Panc1 (cell line): ENCODE measurements at regions not wholly inside any gene's neighbourhood (a gene's known extent, or its start where the extent isn't known, plus 50 kb on each side); places are given as distances from the start of the nearest gene placed in this dataset.

ENCODE experiments used
- ATAC-seq: fragments of 200-7000 bp; cut with Tn5 transposase; 2 replicates; pipeline ENCODE4 v1.9.1; 2020; ENCODE audit warnings: mild to moderate bottlenecking, moderate library complexity
- BruUV-seq: library from RNA; stranded (reverse); fragments of 400-500 nt; replicated peaks from 2 replicates; lab custom pipeline; 2021; lab: Mats Ljungman, UMichigan
- CTCF ChIA-PET: fragments of 300-600 bp; sonication (Branson Sonifier 250); formaldehyde crosslinking; loops from one replicate; lab custom pipeline; 2022; ENCODE audit warnings: antibody characterized with exemption; lab: Charles Lee
- POLR2A ChIA-PET: fragments of 300-600 bp; sonication (Branson Sonifier 250); formaldehyde crosslinking; loops from one replicate; lab custom pipeline; 2022; ENCODE audit warnings: antibody characterized with exemption; lab: Charles Lee
- DNase-seq: peaks from one replicate; pipeline ENCODE4 v3.0.0-alpha.2; 2010; ENCODE audit warnings: low read depth, low spot score
- H3K27ac ChIP-seq: 2 replicates; pipeline ENCODE4 v1.5.1; 2011; ENCODE audit warnings: mild to moderate bottlenecking, low read length, inconsistent platforms
- H3K27me3 ChIP-seq: fragments of 200-500 bp; sonication (Bioruptor generic); 2 replicates; pipeline ENCODE4 v1.6.0; 2014; ENCODE audit warnings: low read length, inconsistent platforms; ENCODE audit not compliant: control insufficient read depth, insufficient read depth
- H3K36me3 ChIP-seq: fragments of 200-500 bp; sonication (Bioruptor generic); 2 replicates; pipeline ENCODE4 v1.5.1; 2014; ENCODE audit warnings: inconsistent platforms, mild to moderate bottlenecking, low read length, moderate library complexity; ENCODE audit not compliant: control insufficient read depth, insufficient read depth
- H3K4me1 ChIP-seq: 2 replicates; pipeline ENCODE4 v1.5.1; 2011; ENCODE audit warnings: inconsistent platforms, mild to moderate bottlenecking, low read length, moderate library complexity; ENCODE audit not compliant: control insufficient read depth, insufficient read depth
- H3K4me3 ChIP-seq, 2 experiments: 2 replicates each; pipeline ENCODE4 v1.5.1; 2011 to 2012; ENCODE audit warnings: low read depth in 2 of 2, low read length in 2 of 2, mild to moderate bottlenecking in 2 of 2, inconsistent platforms in 1 of 2, moderate library complexity in 1 of 2
- H3K9me3 ChIP-seq: fragments of 200-500 bp; sonication (Bioruptor generic); 2 replicates; pipeline ENCODE4 v1.5.1; 2014; ENCODE audit warnings: low read depth, mild to moderate bottlenecking, inconsistent platforms, low read length, moderate library complexity; ENCODE audit not compliant: control insufficient read depth, insufficient read depth
- POLR2AphosphoS5 ChIP-seq: IDR thresholded peaks from 2 replicates; pipeline ENCODE4 v1.6.1; 2012; ENCODE audit warnings: mild to moderate bottlenecking, low read depth, low read length, moderate library complexity
- SIN3A ChIP-seq: IDR thresholded peaks from 2 replicates; pipeline ENCODE4 v1.6.1; 2012; ENCODE audit warnings: low read depth, mild to moderate bottlenecking, low read length, moderate library complexity, borderline replicate concordance; ENCODE audit not compliant: insufficient read depth
- TCF7L2 ChIP-seq: IDR thresholded peaks from 2 replicates; pipeline ENCODE4 v1.6.1; 2011; ENCODE audit warnings: mild to moderate bottlenecking, low read depth, low read length, inconsistent platforms
- in situ Hi-C: cut with HindIII; loops from 2 replicates; pipeline ENCODE4 v1.10.0; 2016; ENCODE audit warnings: low sequenced_read_pairs, low pct_unique_long_range_greater_than_20kb
- intact Hi-C: fragments of 100-400 bp; cut with micrococcal nuclease; formaldehyde crosslinking; loops from one replicate; pipeline ENCODE4 v1.10.0; 2022; ENCODE audit not compliant: unreplicated experiment
- TF ChIP-seq, protein P1 (sequence below), 2 experiments: IDR thresholded peaks; 2 replicates each; pipeline ENCODE4 v1.6.1; 2011 to 2012; ENCODE audit warnings: low read depth in 2 of 2, control low read depth in 1 of 2, low read length in 1 of 2, mild to moderate bottlenecking in 1 of 2, moderate library complexity in 1 of 2; ENCODE audit not compliant: insufficient read depth in 1 of 2
- TF ChIP-seq, protein P2 (sequence below): fragments of 450-650 bp; IDR thresholded peaks from 2 replicates; pipeline ENCODE4 v1.5.1; 2017; ENCODE audit warnings: mild to moderate bottlenecking

DNA sequence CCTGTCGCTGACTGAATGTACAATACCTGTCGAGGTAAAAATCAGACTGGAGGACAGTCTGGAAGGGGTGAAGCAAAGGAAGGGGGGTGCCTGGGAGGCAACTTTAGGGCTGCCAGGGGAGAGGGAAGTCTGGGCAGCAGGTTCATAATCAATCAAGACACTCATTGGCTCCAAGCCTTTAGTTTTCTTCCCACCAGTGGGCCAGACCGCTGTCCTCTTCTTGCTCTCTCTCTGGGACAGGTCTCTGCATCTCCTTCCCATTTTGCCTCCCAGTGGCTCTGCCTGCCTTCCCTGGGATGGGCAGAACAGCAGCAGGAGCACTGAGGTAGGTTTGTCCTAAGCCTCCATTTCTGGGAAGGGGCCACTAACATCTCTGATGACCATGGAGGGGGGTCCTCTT lies 206.5 kb downstream of the TTC8 start:
- Histone ChIP-seq H3K27ac (no peak overlapping the region), H3K4me1 (no peaks in the 10 kb centered on the region), H3K4me3 (no peak overlapping the region), H3K9me3 (no peaks in the 10 kb centered on the region), H3K27me3 (no peaks in the 10 kb centered on the region; the same call in 1 of the 2 replicates), H3K36me3 (no peaks in the 10 kb centered on the region)
- DNase-seq (no peak), ATAC-seq (no peak)
- intact Hi-C loops, result no loop called here
- in situ Hi-C loops, result no loop called here
- POLR2A ChIA-PET, result no interaction called here
- CTCF ChIA-PET, result no interaction called here
- TF ChIP-seq SIN3A (no peak), POLR2AphosphoS5 (no peak), TCF7L2 (no peak)
- TF ChIP-seq, protein P1, sequence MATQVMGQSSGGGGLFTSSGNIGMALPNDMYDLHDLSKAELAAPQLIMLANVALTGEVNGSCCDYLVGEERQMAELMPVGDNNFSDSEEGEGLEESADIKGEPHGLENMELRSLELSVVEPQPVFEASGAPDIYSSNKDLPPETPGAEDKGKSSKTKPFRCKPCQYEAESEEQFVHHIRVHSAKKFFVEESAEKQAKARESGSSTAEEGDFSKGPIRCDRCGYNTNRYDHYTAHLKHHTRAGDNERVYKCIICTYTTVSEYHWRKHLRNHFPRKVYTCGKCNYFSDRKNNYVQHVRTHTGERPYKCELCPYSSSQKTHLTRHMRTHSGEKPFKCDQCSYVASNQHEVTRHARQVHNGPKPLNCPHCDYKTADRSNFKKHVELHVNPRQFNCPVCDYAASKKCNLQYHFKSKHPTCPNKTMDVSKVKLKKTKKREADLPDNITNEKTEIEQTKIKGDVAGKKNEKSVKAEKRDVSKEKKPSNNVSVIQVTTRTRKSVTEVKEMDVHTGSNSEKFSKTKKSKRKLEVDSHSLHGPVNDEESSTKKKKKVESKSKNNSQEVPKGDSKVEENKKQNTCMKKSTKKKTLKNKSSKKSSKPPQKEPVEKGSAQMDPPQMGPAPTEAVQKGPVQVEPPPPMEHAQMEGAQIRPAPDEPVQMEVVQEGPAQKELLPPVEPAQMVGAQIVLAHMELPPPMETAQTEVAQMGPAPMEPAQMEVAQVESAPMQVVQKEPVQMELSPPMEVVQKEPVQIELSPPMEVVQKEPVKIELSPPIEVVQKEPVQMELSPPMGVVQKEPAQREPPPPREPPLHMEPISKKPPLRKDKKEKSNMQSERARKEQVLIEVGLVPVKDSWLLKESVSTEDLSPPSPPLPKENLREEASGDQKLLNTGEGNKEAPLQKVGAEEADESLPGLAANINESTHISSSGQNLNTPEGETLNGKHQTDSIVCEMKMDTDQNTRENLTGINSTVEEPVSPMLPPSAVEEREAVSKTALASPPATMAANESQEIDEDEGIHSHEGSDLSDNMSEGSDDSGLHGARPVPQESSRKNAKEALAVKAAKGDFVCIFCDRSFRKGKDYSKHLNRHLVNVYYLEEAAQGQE (IDR thresholded peaks at IDR 0.05; ENCODE audit: insufficient read depth in 1 of 2, low read depth in 2 of 2, low read length in 1 of 2), result no peak
- TF ChIP-seq, protein P2, sequence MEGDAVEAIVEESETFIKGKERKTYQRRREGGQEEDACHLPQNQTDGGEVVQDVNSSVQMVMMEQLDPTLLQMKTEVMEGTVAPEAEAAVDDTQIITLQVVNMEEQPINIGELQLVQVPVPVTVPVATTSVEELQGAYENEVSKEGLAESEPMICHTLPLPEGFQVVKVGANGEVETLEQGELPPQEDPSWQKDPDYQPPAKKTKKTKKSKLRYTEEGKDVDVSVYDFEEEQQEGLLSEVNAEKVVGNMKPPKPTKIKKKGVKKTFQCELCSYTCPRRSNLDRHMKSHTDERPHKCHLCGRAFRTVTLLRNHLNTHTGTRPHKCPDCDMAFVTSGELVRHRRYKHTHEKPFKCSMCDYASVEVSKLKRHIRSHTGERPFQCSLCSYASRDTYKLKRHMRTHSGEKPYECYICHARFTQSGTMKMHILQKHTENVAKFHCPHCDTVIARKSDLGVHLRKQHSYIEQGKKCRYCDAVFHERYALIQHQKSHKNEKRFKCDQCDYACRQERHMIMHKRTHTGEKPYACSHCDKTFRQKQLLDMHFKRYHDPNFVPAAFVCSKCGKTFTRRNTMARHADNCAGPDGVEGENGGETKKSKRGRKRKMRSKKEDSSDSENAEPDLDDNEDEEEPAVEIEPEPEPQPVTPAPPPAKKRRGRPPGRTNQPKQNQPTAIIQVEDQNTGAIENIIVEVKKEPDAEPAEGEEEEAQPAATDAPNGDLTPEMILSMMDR, result no peak
- BruUV-seq, result no TSS peak

DNA sequence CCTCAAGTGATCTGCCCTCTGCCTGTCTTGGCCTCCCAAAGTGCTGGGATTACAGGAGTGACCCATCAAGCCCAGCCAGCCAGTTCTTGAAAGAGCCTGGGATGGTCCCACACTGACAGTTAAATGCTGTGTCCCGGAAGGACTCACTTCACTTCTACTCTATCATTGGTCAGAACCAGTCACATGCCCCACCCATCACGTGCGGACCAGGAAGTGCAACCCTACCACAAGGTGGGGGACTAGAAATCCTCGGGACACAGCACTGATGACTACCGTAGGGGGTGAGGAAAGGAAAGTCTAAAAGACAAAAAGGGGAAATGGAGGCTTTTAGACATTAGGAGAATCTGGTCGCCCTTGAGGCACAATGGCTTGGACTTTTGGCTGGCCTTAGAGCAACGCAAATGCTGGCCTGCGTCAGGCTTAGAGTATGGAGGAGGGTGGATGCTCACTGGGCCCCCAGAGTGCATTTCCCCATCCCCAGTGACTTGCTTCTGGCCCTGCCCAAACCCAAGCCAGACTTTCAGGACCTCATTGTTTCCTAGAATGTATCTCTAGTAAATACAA lies 207.7 kb downstream of the TTC8 start:
- no TSS peak for BruUV-seq
- in situ Hi-C loops, result no loop called here
- Histone ChIP-seq H3K27me3 (no peaks in the 10 kb centered on the region; the same call in 1 of the 2 replicates), H3K36me3 (no peaks in the 10 kb centered on the region), H3K9me3 (no peaks in the 10 kb centered on the region), H3K4me1 (no peaks in the 10 kb centered on the region), H3K27ac (no peak overlapping the region), H3K4me3 (no peak overlapping the region)
- no peak for TF ChIP-seq SIN3A
- no peak for TF ChIP-seq TCF7L2
- TF ChIP-seq, protein P1 (IDR thresholded peaks at IDR 0.05; ENCODE audit: insufficient read depth in 1 of 2, low read depth in 2 of 2, low read length in 1 of 2), result no peak
- intact Hi-C loops, result no loop called here
- DNase-seq (no peak), ATAC-seq (no peak)
- CTCF ChIA-PET, result no interaction called here
- POLR2A ChIA-PET, result no interaction called here
